ENCODE measurements at regions not wholly inside any gene's neighbourhood (a gene's known extent, or its start where the extent isn't known, plus 50 kb on each side); places are given as distances from the start of the nearest gene placed in this dataset.

DNA sequence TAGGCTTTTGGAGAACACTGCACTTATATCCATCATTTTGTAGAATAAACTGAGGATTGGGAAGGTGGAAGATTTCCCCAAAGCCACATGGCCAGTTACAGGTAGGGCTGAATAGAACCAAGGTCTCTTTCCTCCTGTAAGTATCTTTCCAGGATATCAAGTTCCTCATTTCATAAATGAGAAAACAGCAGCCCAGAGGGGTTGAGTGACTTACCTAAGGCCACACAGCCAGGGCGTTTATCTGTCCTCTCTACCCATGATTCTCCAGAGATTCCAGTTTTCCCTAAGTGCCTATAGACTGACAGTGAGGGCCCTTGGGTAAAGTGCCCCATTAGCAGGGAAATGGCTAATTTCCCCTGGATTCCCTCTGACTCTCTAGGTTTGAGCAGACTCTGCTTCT, 132.3 kb upstream of the SKOR2 start:
- no peak overlapping the region for H3K4me3 ChIP-seq (ENCODE audit: insufficient read depth, low read depth, low read length)
- ATAC-seq (ENCODE audit: low read depth) (no peak), DNase-seq (no peak)
- H2BK5ac ChIP-seq (ENCODE audit: low read depth, low read length, poor library complexity, severe bottlenecking): no peak overlapping the region
- H3K9ac ChIP-seq (ENCODE audit: low read depth, low read length): no peak overlapping the region
- intact Hi-C loops (cut with micrococcal nuclease): no loop called here
- peaks cover 12% of the 10 kb centered on the region; the same call in 1 of the 2 replicates for H3K9me3 ChIP-seq (ENCODE audit: control insufficient read depth, insufficient read depth, low read length)
- no peak overlapping the region for H3K4ac ChIP-seq (ENCODE audit: low read depth, low read length)
- H3K56ac ChIP-seq (ENCODE audit: extremely low read depth, insufficient read depth, low read length): no peak overlapping the region
- no peaks in the 10 kb centered on the region for H3K27me3 ChIP-seq (ENCODE audit: control insufficient read depth, insufficient read depth, low read length)
- H3K79me1 ChIP-seq (ENCODE audit: low read depth in 1 of 2, low read length in 2 of 2): no peaks in the 10 kb centered on the region
- no peak overlapping the region for H2BK20ac ChIP-seq (ENCODE audit: low read depth, low read length)
- no peak overlapping the region for H2BK120ac ChIP-seq (ENCODE audit: low read depth, low read length)
- no peak overlapping the region for H2AFZ ChIP-seq (replicated peaks; ENCODE audit: low read length, poor library complexity)
- H4K8ac ChIP-seq (ENCODE audit: low read depth in 2 of 2, low read length in 2 of 2): no peak overlapping the region
- dilution Hi-C loops (cut with HindIII; ENCODE audit: low sequenced_read_pairs, unreplicated experiment): no loop called here
- no TSS peak for BruUV-seq (replicated peaks)
- H3K14ac ChIP-seq (replicated peaks; ENCODE audit: low read depth, low read length): no peak overlapping the region
- H3K18ac ChIP-seq (ENCODE audit: low read depth, low read length): no peak overlapping the region
- H4K91ac ChIP-seq (ENCODE audit: insufficient read depth, low read depth, low read length): no peak overlapping the region
- H3K4me2 ChIP-seq (ENCODE audit: low read depth, low read length): no peak overlapping the region
- CTCF ChIA-PET: no interaction called here
- no peak overlapping the region for H3K23ac ChIP-seq (ENCODE audit: low read depth, low read length)
- no peak overlapping the region for H3K27ac ChIP-seq (ENCODE audit: insufficient read depth, low read length)
- no peaks in the 10 kb centered on the region for H4K20me1 ChIP-seq (ENCODE audit: insufficient read depth, low read length)
- H2AK9ac ChIP-seq (replicated peaks; ENCODE audit: low read depth, low read length, poor library complexity): no peak overlapping the region
- POLR2A ChIA-PET (ENCODE audit: unreplicated experiment): no interaction called here
- no peaks in the 10 kb centered on the region for H3K9me1 ChIP-seq (ENCODE audit: insufficient read depth, low read length)
- in situ Hi-C loops (cut with MboI; ENCODE audit: low sequenced_read_pairs): no loop called here
- H2BK15ac ChIP-seq (ENCODE audit: low read depth, low read length): no peak overlapping the region
- WGBS, 2 experiments (ENCODE audit: extremely low coverage in 2 of 2, insufficient read length in 1 of 2): no CpG with 5 or more reads among the region's 1 CpG
- H4K5ac ChIP-seq (ENCODE audit: low read depth, low read length): no peak overlapping the region
- H3K4me1 ChIP-seq (ENCODE audit: control insufficient read depth, insufficient read depth, low read length): no peaks in the 10 kb centered on the region
- H2AK5ac ChIP-seq (ENCODE audit: low read depth, low read length): no peak overlapping the region
- TF ChIP-seq RCOR1 (IDR thresholded peaks at IDR 0.05; ENCODE audit: insufficient replicate concordance, low read length) (no peak), FOS (IDR thresholded peaks at IDR 0.05; ENCODE audit: low read depth, low read length) (no peak)
- H3K36me3 ChIP-seq (ENCODE audit: control insufficient read depth, insufficient read depth, low read length): no peaks in the 10 kb centered on the region
